EH (cell line): ENCODE measurements at regions not wholly inside any gene's neighbourhood (a gene's known extent, or its start where the extent isn't known, plus 50 kb on each side); places are given as distances from the start of the nearest gene placed in this dataset.

ENCODE experiments used
- DNase-seq: peaks from one replicate; pipeline ENCODE4 v3.0.0-alpha.2; 2015; ENCODE audit warnings: low read depth

DNA sequence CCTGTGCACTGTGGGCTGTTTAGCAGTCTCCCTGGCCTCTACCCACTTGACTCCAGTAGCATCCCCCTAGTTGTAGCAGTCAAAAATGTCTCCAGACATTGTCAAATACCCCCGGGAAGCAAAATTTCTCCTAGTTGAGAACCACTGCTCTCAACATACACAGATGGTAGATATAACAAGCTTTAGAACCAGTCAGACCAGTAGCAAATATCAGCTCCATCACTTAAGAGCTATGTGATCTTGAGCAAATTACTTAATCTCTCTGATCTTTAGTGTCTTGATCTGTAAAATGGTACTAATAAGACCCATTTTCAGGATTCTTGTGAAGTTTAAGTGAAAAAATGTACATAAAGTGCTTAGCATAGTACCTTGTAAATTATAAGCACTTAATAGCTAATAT lies 96.2 kb downstream of the DUSP6 start:
- no peak for DNase-seq

DNA sequence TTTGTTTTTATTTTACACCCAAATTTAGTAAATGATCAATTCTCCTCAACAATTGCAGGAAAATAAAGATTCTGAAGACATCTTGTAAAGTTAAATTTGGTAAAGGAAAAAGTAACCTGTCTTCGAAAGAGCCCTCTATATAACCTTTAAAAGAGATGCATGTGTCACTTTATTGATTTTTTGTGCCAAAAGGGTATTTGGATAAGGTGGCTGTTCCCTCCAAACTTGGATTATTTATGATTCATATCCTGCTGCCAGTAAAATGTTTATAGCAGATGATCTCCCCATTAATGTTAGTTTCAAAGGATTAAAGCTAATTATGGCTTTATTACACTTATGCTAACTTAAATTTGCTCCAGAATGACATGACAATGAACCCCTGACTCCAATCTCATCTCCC lies 98.8 kb downstream of the DUSP6 start:
- no peak for DNase-seq

GRCh38 chr12:89252284-89252683 lies 100.0 kb downstream of the DUSP6 start:
- peak; percentile 15 for DNase-seq

- no peak for DNase-seq
These were observed 100.7 kb downstream of the DUSP6 start for GRCh38 chr12:89251342-89252271.

- DNase-seq: no peak
These were observed 101.7 kb downstream of the DUSP6 start for GRCh38 chr12:89250636-89251035.

DNA sequence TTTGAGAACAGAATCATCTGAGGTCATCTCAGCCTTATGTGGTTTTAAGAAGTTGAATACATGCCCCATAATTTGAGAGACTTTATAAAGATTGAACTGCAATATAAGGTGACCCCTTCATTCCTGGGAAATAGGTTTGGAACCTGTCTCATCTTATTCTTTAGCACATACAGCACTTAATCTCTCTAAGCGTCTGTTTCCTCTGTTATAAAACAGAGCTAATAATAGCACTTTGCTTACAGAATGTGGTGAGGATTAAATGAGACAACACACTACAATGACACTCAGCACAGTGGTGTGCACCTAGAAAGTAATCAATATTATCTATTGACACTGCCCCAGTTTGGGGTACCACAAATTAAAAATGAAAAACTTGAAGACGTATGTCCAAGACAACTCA lies 102.1 kb downstream of the DUSP6 start:
- no peak for DNase-seq

GRCh38 chr12:89247967-89248366 lies 104.3 kb downstream of the DUSP6 start:
- DNase-seq: peak; percentile 47

GRCh38 chr12:89247541-89247942 lies 104.8 kb downstream of the DUSP6 start:
- no peak for DNase-seq

DNA sequence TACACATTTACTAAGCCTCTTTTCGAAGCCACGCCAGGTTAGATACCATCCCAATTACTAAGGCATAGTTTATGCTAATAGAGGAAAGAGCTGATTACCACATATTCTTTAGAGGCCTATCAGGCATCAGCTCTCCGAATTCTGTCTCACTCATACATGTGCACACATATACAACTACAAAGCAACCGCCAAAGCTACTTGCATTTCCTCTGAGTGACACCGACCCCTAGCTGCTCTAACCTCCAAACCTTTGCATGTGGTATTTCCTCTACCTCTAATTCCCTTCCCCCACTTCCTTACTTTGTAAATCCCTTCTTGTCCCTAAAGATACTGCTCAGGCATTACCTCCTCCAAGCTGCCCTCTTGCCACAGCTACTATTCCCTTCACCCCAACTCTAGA lies 107.2 kb downstream of the DUSP6 start:
- DNase-seq: peak; percentile 53

DNA sequence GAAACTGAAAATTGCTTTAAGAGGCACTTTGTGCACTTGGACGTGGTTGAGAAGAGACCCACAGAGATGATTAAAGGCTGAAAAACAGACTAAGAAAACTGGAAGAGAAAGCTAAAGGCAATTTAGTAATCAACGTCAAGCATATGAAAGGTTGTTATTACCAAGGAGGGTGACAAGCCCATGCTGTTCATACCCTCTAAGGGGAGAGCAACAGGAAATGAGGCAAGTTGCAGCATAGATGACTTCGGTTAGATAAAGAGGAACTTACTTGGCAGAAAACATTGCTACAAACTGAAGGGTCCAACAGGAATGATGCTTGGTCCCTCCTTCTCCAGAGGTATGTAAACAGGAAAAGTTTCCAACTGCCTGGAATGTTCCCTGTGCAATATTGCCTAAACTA lies 107.8 kb downstream of the DUSP6 start:
- DNase-seq: peak; percentile 62

- DNase-seq: peak; percentile 33
These were observed 108.5 kb downstream of the DUSP6 start for GRCh38 chr12:89243771-89244170.

GRCh38 chr12:89239534-89239933 lies 112.8 kb downstream of the DUSP6 start:
- no peak for DNase-seq

- DNase-seq: no peak
These were observed 113.7 kb downstream of the DUSP6 start for GRCh38 chr12:89238593-89238992.

DNA sequence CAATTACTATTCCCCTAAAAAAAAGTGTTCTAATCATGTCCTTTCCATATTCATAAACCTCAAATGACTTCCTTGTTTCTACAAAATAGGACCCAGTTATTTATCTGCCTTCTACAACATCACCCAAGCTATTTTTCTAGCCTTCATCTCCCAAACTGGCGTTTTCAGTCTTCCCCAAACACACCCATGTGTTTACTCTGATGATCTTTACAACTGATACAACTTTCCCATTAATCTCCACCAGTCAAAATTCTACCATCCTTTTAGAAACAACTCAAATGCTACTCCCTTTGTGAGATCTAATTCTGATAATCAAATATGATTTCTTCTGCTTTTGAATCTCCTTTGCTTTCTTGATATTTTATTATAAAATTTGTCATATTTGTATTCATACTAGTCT lies 114.5 kb downstream of the DUSP6 start:
- DNase-seq: no peak

- DNase-seq: peak; percentile 31
These were observed 115.4 kb downstream of the DUSP6 start for GRCh38 chr12:89236748-89237383.

DNA sequence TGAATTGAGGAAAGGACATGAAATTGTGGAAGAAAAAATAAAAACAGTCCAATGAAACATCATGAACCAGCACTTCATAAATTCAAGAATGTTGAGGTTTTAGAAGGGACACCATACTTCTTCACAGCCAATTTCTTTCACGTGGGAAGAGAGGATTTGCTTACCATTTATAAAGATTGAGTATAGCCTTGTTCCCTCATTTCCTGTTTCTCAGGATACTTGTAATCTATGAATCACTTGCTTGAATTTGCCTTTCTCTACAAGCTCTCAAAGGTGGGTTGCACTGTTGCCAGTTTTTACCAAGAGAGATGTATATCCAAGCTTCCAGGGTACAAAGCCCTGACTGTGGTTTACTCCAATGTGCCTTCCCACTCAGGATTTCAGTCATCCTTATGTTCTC lies 116.1 kb downstream of the DUSP6 start:
- DNase-seq: peak; percentile 47

- no peak for DNase-seq
These were observed 116.9 kb downstream of the DUSP6 start for GRCh38 chr12:89235189-89235993.

- DNase-seq: no peak
These were observed 117.8 kb downstream of the DUSP6 start for GRCh38 chr12:89234324-89235114.

DNA sequence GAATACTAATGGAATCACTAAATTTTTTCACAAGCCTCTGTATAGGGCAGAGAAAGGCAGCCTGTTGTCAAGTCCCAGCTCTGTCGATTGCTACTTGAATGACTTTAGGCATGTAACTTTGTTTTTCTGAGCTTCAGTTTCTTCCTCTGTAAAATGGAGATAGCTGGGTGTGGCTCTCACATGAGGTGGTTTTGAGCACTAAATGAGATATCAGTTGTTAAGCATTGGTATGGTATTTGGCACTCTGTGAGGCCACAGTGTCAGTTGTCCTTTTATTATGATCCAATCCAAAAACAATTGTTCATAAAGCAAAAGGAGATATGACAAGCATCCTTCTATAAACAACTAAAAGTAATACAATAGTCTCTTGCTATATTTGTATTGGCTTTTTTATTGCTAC lies 120.6 kb downstream of the DUSP6 start:
- DNase-seq: no peak

GRCh38 chr12:89230376-89231315 lies 121.7 kb downstream of the DUSP6 start:
- no peak for DNase-seq

GRCh38 chr12:89228491-89228890 lies 123.8 kb downstream of the DUSP6 start:
- DNase-seq: peak; percentile 22
